Left renal cortex interstitium (tissue), 4 donors: ENCODE measurements at regions not wholly inside any gene's neighbourhood (a gene's known extent, or its start where the extent isn't known, plus 50 kb on each side); places are given as distances from the start of the nearest gene placed in this dataset.
"Not testable (repeated sequence)": the region's sequence is repeated elsewhere in the genome, so short reads cannot be mapped to it uniquely, and the experiment has no call there.

Source experiments
- DNase-seq, 4 donors: peaks; one replicate each; pipeline ENCODE4 v3.0.0-alpha.2; 2013; ENCODE audit warnings: low read depth in 4 of 4, low spot score in 2 of 4, missing footprints in 1 of 4

DNA sequence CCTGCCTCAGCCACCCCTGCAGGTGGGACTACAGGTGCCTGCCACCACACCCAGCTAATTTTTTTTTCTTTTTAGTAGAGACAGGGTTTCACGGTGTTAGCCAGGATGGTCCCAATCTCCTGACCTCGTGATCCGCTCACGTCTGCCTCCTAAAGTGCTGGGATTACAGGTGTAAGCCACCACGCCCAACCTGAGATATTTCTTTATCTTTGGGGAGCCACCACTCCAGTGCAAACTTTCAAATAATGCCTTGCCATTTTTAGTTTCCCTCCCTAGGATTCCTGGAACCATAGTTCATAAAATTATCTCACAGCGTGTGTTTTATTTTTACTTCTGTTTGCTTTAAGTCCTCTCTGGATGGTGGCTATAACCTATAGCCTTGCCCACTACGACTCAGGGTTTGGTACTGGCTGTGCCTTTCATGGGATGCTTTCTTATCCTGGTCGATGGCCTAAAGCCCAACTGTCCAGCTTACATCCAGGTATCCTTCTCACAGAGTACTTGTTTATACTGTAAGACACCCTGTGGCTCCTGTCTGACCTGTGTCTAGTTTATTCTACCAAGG is 374.7 kb upstream of the NPAP1 start:
- DNase-seq = not testable (repeated sequence)

DNA sequence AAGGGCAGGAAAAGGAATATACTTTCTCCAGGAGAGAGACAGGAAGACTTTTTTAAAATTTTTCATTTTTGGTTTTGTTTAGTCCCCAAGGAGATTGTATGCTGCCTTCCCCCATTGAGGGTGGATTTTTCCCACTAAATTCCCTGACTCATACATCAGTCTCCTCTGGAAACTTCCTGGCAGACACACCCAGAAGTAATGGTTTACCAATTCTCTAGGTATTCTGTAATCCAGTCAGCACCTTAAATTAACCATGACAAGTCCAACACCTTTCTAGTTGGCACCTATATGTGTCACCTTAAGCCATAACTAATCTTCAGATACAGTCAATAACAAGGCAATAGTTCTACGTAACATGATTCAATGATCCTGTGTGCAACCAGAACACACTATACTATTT is 373.6 kb upstream of the NPAP1 start:
- not testable (repeated sequence) for DNase-seq

DNA sequence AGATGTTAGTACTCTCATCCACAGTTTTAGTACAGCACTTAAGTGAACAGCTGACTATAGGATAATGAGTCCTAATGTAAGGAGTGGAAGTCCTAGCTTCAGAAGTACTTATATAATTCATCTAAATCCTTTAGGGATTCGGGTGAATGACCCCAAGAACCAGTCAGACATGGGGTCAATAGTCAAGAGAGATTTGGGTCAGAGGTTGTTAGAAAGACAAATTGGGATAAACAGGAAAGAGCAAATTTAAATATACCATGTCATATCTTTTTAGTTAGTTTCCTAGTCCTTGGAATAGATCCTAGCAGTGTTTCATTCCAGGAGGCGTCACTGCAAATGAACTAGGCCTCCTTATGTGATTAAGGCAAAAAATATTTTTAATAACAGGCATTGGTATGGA is 370.8 kb upstream of the NPAP1 start:
- DNase-seq = not testable (repeated sequence)

DNA sequence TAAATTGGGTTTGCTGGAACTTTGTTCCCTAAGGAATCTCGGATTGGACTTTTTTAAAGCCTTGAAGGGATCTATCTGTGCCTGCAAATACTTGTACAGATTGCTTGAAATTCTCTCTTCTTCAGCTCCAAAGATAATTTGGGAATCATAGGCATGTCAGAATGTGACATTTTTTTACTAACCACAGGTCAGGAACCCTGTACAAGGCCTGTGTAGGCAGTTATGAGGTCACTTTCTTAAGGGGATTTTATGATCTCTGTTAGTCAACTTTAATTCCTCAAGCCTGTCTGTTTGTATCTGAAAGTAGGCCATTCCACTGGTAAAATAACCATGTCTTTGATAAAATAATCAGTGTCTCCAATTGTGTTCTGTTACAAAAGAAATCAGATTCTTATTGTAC is 369.9 kb upstream of the NPAP1 start:
- DNase-seq = not testable (repeated sequence)

DNA sequence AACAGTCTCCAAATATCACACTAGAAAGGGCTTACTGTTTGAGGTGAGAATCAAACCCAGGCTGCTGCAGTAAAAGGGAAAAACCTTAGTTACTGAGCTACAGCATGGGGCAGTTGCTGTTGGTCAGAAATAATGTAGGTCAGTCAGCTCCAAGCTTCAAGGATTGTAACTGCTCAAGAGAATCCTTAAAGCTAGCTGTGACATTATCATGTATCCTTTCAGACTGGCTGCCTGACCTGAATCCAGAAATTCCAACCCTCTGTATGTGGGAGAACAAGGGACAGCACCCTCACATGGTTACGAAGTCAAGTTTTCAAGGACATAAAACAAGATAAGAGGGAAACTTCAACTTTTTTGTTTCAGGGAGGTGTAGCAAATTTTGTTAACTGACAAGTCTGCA is 365.9 kb upstream of the NPAP1 start:
- DNase-seq = not testable (repeated sequence)

DNA sequence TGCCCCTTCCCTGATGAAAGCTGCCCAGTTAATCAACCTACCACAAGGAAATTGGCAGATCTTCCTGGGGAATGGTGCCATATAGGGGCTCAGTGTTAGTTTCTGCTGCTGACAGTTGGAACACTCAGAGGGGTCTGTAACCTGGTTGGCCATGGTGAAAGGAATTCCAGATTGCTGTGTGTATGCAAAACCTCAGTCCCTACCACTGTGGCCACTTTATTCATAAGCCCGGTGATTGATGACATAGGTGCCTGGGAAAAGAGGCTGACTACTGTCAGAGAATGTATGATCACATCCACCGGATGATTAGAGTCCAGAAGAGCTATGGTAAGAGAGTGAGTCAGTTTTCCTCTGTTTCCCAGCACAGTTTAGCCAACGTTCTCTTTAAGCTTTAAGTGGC is 363.9 kb upstream of the NPAP1 start:
- not testable (repeated sequence) for DNase-seq

DNA sequence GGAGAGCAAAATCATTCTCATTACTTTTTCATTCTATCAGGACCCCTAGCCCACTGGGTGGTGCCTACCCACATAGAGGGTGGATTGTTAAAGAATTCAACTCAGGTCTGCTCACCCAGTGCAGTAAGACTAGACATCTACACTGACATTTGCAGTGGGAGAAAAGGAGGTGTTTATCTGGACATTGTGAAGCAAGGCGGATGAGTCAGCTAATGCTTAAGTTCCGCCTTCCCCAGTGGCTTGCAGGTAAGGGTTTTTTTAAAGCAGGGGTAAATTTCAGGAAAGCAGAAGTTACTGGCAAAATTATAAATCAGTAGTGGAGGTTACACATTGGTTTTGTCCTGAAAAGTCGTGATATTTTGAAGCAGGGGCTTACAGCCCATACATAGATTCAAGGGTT is 359.2 kb upstream of the NPAP1 start:
- not testable (repeated sequence) for DNase-seq

DNA sequence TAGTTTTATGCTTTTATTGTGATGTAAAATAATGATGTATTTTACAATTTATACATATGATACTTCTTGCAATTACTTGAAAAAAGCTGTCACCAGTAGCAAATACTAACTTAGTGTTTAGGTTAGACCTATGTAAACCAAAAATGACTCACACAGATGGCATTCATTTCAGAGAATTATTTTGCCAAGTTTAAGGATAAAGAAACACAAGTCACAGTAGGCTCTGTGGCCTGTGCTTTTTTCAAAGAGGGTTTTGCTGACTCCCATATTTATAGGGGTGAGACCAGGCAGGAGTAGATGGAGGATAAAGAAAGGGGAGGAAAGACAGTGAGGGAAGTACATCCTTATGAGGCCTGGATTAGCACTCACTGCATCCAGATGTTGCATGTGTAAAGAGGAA is 356.6 kb upstream of the NPAP1 start:
- no peak for DNase-seq

DNA sequence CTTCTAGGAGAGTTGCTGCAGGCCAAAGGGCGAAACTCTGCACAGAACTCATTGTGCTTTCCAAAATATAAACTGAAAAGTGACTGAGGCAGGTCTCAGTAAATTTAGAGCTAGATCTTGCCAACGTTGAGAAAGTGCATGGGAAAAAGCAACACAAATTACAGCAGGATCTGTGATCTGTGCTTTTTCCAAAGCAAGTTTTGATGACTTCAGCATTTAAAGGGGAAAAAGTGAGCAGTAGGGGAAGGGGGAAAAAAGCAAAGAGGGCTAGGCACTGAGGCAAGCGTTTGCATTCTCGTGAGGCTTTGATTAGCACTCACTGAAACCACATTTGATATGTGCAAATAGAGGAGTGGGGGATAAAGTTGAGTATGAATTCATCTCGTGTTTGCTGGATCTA is 351.5 kb upstream of the NPAP1 start:
- DNase-seq = not testable (repeated sequence)

DNA sequence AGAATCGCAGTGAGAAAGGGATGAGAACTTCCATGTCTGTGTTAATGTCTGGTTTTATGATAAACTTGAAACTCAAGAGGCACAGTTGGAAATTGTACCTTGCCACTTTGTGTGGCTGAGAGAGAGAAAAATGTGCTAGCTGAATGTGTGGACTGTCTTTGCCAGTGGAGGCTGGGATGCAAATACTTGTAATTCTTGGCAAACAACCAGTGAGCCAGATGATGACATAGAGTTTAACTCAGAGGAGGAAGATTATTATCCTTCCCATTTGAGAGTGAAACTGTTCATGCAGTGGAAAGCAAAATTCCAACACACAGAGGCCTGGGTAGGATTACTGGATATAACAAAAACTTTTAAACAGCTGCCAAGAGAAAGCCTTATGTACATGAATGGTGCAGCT is 349.1 kb upstream of the NPAP1 start:
- peak in 1 of 4 donors; percentile 4 for DNase-seq

DNA sequence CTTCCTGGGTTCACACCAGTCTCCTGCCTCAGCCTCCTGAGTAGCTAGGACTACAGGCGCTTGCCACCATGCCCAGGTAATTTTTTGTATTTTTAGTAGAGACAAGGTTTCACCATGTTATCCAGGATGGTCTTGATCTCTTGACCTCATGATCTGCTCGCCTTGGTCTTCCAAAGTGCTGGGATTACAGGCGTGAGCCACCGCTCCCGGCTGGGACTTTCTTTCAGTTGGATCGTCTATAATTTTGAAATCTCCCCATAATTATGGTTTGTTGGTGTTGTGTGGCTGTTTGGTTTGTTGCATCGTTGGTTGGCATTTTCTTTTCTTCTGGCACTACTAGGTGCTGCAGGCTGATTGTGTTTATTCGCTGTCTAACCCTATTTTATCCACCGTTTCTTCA is 343.6 kb upstream of the NPAP1 start:
- DNase-seq = not testable (repeated sequence)

DNA sequence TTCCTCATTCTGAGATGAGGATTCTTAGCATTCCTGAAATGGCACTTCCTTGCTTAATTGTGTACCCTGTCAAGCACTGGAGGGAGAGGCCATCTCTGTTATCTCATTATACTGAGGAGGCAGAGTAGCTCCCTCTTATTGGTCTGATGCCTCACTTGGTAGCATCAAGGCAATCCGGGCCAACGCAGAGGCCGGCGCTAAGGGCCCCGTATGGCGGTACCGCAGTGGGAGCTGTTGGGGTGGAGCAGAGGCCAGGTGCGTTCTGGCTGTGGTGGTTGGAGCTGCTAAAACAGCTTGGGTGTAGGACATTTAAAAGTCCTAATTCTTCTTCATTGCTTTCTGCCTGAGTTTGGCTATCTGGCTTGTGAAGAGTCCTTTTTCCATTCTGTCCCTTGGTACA is 333.7 kb upstream of the NPAP1 start:
- not testable (repeated sequence) for DNase-seq

DNA sequence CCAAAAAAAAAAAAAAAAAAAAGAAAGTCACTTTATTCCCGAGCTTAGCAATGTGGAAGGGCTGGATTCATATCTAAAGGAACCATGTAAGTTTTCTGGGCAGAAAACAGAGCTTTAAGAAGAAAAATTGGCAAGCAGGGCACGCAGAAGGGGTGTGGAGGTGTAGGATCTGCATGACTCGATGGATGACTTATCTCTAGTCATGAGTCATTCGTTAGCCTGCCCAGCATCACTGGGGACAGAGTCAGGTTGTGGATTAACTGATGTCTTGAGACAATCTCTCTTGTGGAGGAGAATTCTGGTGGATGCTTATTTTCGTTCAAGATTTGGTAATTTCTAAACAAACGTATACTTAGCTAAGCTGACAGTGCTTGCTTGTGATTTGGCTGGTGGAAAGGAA is 322.8 kb upstream of the NPAP1 start:
- not testable (repeated sequence) for DNase-seq

DNA sequence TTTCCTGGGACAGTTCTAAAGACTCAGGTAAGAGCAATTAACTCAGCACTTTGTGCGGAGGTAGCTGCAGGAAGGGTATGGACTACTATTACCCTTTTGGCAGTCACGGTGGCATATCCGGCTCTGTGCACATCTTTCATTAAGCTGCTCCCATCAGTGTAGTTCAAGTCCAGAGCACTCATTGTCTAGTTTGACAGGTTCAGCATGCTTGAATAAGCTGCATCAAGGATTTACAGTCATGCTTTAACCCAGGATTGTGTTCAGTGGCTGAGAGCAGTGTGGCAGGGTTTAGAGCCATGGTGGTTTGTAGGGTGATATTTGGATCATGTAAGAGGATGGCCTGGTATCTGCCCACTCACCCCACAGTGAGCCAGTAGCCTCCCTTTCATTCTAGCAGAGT is 294.5 kb upstream of the NPAP1 start:
- not testable (repeated sequence) for DNase-seq

DNA sequence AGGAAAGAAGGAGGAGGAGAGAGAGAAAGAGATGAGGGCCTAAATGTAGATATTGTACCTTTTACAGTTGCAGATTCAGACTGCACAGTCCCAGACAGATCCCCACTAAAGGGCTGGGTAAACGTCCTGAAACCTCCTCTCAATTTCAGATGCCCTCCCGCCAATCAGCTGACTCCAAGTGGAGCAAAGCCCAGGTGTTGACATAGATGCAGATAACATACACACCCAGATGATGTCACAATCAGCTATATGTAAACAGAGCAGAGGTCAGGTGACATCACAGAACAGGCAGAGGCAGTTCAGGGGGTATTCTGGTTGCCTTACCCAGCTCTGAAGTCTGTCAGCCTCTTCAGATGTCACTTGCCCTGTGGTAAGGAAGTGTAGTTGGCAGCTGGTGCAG is 290.3 kb upstream of the NPAP1 start:
- DNase-seq = not testable (repeated sequence)

DNA sequence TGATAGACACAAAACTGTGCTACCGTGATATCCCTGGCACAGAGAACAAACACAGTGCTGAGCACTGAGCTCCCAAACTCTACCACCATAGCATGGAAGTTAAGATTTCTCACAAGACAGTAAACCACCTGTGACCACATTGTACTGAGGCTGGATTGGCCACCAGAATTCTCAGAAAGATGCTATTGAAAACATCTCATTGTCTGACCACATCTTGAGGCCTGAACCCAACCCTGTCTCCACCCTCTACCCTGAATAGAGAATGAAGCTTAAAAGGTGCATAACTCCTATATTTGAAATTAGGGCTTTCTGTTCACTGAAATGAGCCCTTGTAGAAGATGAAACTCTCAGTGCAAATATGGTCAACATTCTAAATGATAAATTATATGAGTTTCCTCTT is 281.3 kb upstream of the NPAP1 start:
- no peak for DNase-seq

DNA sequence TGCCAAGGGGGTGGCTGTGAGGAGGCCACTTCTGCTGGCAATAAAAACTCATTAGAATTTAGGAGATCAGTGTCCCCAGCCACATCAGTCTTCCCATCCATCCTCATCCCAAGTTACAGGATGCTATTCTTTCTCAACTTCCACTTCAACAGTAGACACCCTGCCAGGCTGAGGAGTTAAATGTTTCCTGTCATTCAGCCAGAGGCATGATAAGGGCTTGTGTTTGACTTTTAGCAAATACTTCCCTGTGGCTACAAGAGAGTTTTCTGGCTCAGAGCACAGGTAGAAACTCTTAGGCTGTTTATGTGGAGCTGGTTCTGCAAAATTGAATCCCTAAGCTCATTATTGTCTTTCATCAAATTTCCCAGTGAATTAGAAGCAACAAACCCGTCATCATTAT is 262.9 kb upstream of the NPAP1 start:
- not testable (repeated sequence) for DNase-seq

DNA sequence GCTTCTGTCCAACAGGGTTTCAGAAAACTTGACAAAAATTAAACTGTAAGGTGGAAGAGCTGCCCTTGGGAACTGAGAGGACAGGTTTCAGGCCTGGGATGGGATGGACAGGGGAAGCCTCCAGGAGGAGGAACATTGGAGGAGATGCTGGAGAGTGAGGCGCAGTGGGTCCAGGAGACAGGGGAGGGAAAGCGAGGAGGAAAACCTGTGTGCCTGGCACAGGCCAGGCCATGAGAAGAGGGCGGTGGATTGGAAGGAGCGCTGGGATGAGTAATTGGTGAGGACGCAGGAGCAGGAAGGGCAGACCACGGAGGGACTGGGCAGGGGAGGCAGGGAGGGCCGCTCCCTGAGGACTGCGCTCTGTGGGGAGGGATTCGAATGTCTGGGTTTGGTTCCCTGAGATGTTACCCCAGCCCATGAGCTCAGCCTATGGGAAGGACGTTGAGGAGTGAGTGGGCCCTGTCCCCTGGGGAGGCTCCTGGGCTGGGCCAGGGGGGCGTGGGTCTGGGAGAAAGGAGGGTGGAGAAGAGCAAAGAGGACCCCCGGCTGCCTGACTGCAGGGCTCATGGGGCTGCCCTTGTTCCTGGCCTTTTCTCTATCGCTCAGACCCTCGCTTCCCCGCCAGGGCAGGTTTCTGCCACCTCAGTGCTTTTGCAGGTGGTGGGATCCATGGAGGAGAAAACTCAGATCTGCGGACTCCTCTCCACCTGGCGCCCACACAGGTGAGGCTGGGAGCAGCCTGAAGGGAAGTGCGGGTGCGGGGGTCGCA is 249.1 kb upstream of the NPAP1 start:
- DNase-seq = not testable (repeated sequence)

DNA sequence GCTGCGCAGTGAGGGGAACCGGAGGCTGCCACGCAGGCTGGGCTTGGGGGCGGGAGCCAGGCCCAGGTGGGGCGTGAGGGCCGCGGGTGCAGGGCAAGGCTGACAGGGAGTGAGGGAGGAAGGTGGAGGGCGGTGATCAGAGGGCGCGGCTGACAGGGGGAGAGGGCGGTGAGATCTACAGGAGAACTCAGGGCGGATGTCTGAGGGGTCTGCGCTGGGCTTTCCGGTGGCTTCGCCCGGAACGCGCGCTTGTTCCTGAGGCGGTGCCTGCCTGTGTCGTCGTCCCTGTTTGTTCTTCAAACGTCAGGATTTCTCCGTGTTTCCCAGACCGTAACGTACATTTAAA is 248.5 kb upstream of the NPAP1 start:
- not testable (repeated sequence) for DNase-seq

DNA sequence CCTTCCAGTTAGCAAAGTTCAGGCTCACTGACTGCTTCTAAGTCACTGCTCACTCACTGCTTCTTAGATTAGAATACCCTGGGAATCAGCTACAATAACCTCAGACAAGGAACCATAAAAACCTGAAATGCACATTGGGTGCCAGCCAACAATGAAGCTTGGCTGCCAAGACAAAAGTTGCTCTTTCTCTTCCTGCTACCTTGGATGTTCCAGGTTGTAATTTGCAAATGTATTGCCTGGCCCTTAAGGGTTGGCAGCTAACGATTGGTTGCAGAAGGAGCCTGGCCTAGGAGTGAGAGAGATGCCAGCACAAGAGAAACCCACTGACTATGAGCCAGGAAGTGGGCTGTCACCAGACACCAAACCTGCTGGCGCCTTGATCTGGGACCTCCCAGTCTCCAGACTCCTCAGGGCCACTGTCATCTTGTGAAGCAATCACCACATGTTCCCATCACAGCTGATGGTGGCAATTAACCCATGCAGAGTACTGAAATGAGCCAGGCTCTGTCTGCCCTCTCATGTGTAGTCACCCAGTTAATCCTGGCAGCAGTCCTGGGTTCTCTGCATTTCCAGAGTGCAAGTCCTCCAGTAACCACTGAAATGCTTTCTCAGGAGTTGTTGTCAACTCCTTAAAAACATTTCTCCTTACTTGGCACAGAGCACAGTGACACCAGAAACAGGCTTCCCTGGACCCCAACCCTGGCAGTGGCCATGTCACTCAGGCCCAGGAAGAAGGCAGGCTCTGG is 240.3 kb upstream of the NPAP1 start:
- not testable (repeated sequence) for DNase-seq

DNA sequence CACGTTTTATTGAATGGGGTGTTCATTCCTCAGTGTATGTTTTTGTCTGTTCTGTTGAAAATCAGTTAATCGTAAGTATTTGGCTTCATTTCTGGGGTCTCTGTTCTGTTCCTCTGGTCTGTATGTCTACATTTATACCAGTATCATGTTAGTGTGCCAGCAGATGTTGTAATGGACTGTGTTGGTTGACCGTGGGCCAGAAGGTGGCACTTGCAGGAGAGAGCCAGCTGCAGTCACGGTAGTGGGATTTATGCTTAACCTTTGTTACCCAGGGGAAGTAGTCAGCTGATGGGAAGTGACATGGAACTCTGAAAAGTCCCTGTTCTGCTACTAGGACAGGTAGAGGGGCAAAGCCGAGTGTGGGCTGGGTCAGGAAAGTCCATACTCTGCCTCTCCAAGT is 238.3 kb upstream of the NPAP1 start:
- not testable (repeated sequence) for DNase-seq

DNA sequence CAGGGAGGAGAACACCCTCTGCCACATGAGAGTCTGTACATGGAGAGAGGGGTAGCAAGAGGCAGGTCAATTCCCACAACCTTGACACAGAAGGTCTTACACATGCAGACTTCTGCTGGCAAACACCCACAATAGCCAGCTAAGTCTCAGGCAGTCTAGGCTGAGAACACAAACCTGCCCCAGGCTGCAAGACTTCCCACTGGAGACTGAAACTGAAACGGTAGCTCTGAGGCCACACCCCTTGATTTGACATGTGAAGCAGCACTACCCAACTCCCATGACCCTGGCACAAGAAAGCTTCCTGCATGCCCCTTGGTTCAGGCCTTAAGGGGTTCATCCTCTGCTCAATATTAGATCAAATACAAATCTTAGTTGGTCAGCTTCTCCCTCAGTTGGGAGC is 237.8 kb upstream of the NPAP1 start:
- DNase-seq = not testable (repeated sequence)
